WTC11 (cell line): ENCODE measurements at regions not wholly inside any gene's neighbourhood (a gene's known extent, or its start where the extent isn't known, plus 50 kb on each side); places are given as distances from the start of the nearest gene placed in this dataset.

Source experiments
- CTCF ChIP-seq: fragments of 200-600 bp; IDR thresholded peaks from 2 replicates; pipeline ENCODE4 v1.8.0; 2022; ENCODE audit warnings: antibody characterized with exemption
- SP1 ChIP-seq: sonication (generic); formaldehyde crosslinking; conservative IDR thresholded peaks from 2 replicates; pipeline ENCODE4 v1.8.1; 2022; ENCODE audit warnings: missing genetic modification reagents
- TCF7 ChIP-seq: sonication (generic); formaldehyde crosslinking; IDR thresholded peaks from 2 replicates; pipeline ENCODE4 v1.8.0; 2022; ENCODE audit warnings: mild to moderate bottlenecking, low read depth, missing genetic modification reagents, moderate library complexity
- ZNF317 ChIP-seq: sonication (generic); formaldehyde crosslinking; IDR thresholded peaks from 2 replicates; pipeline ENCODE4 v1.8.1; 2023; ENCODE audit warnings: low read depth, mild to moderate bottlenecking, moderate library complexity, missing genetic modification reagents, borderline replicate concordance

- TF ChIP-seq CTCF, result no peak
- no peak for TF ChIP-seq TCF7
- TF ChIP-seq ZNF317 (CRISPR knock-in tag), result no peak
- TF ChIP-seq SP1, result no peak
Measured at GRCh38 chr3:182709306-182709705, 84.0 kb upstream of the ATP11B start.
